ENCODE measurements at regions not wholly inside any gene's neighbourhood (a gene's known extent, or its start where the extent isn't known, plus 50 kb on each side); places are given as distances from the start of the nearest gene placed in this dataset.
A peak's percentile ranks its signal among the peaks of the same experiment; 100 is the strongest.

GRCh38 chr6:137706083-137706750 is 160.8 kb upstream of the TNFAIP3 start:
- Histone ChIP-seq H3K9me3 (no peaks in the 10 kb centered on the region), H3K4me3 (no peak overlapping the region), H3K36me3 (no peaks in the 10 kb centered on the region), H3K27me3 (replicated peaks; ENCODE audit: insufficient read depth) (no peaks in the 10 kb centered on the region), H3K27ac (no peak overlapping the region), H3K4me1 (ENCODE audit: control insufficient read depth in 1 of 2, low read depth in 2 of 2) (peaks cover 0 to 25% of the 10 kb centered on the region in 2 donors)
- TF ChIP-seq CTCF (IDR thresholded peaks at IDR 0.05) = no peak
- DNase-seq (ENCODE audit: low spot score) (no peak), ATAC-seq (ENCODE audit: insufficient number of reproducible peaks, low FRiP score, low read depth) (no peak)

- H3K4me1 ChIP-seq (ENCODE audit: control insufficient read depth in 1 of 2, low read depth in 2 of 2) = peaks cover 0 to 16% of the 10 kb centered on the region in 2 donors
These were observed 159.9 kb upstream of the TNFAIP3 start for GRCh38 chr6:137707038-137707589.

GRCh38 chr6:137707590-137708360 is 159.3 kb upstream of the TNFAIP3 start:
- Histone ChIP-seq H3K27ac (no peak overlapping the region), H3K9me3 (no peaks in the 10 kb centered on the region), H3K27me3 (replicated peaks; ENCODE audit: insufficient read depth) (no peaks in the 10 kb centered on the region), H3K4me3 (peak overlapping the region; percentile 56), H3K36me3 (no peaks in the 10 kb centered on the region), H3K4me1 (ENCODE audit: control insufficient read depth in 1 of 2, low read depth in 2 of 2) (peaks cover 0 to 9% of the 10 kb centered on the region in 2 donors)
- DNase-seq (ENCODE audit: low spot score) = no peak
- ATAC-seq (ENCODE audit: insufficient number of reproducible peaks, low FRiP score, low read depth) = peak; percentile 48
- TF ChIP-seq CTCF (IDR thresholded peaks at IDR 0.05) = peak; percentile 71

More at GRCh38 chr6:137707038-137707589, 159.9 kb upstream of the TNFAIP3 start:
- TF ChIP-seq CTCF (IDR thresholded peaks at IDR 0.05) = no peak
- Histone ChIP-seq H3K27me3 (replicated peaks; ENCODE audit: insufficient read depth) (no peaks in the 10 kb centered on the region), H3K36me3 (no peaks in the 10 kb centered on the region), H3K4me3 (no peak overlapping the region), H3K27ac (no peak overlapping the region), H3K9me3 (no peaks in the 10 kb centered on the region)
- ATAC-seq (ENCODE audit: insufficient number of reproducible peaks, low FRiP score, low read depth) (no peak), DNase-seq (ENCODE audit: low spot score) (no peak)

GRCh38 chr6:137708481-137708880 is 158.6 kb upstream of the TNFAIP3 start:
- Histone ChIP-seq H3K4me3 (no peak overlapping the region), H3K4me1 (ENCODE audit: control insufficient read depth in 1 of 2, low read depth in 2 of 2) (peaks cover 0 to 6% of the 10 kb centered on the region in 2 donors), H3K36me3 (no peaks in the 10 kb centered on the region), H3K27me3 (replicated peaks; ENCODE audit: insufficient read depth) (no peaks in the 10 kb centered on the region), H3K9me3 (no peaks in the 10 kb centered on the region), H3K27ac (no peak overlapping the region)
- DNase-seq (ENCODE audit: low spot score) (no peak), ATAC-seq (ENCODE audit: insufficient number of reproducible peaks, low FRiP score, low read depth) (no peak)
- no peak for TF ChIP-seq CTCF (IDR thresholded peaks at IDR 0.05)

Data from thoracic aorta (tissue), 2 donors.